ENCODE measurements at regions not wholly inside any gene's neighbourhood (a gene's known extent, or its start where the extent isn't known, plus 50 kb on each side); places are given as distances from the start of the nearest gene placed in this dataset.

DNA sequence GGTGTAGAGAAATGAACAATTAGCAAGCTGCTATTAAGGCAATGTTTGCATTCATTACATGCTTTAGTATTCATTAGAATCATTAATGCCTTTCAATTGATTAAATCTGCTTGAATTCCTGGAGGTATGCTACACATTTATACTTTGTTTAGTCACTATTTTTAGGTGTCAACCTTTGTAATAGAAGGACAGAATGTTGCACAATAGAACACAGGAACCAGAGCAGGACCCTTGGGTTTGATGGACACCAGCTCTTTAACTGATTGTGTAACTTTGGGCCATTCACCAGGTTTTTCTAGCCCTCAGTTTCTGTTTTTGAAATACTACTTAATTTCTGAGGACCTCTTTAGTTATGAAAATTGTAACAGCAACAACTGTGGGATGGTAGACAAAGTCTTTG is 317.6 kb upstream of the UMPS start (continued):
- no peak for TF ChIP-seq EP300 (IDR thresholded peaks at IDR 0.05; ENCODE audit: borderline replicate concordance in 1 of 2, low read depth in 2 of 2, low read length in 2 of 2)
- TF ChIP-seq ASH2L (IDR thresholded peaks at IDR 0.05; ENCODE audit: low read length): no peak
- no peak for TF ChIP-seq EZH2 (IDR thresholded peaks at IDR 0.05; ENCODE audit: low read depth, low read length, severe bottlenecking)
- TF ChIP-seq RXRA (IDR thresholded peaks at IDR 0.05; ENCODE audit: insufficient read depth, low read depth, low read length): no peak
- no peak for TF ChIP-seq KDM4A (IDR thresholded peaks at IDR 0.05; ENCODE audit: low read depth, low read length, severe bottlenecking)
